Right atrium auricular region (tissue), 2 donors: ENCODE measurements at regions not wholly inside any gene's neighbourhood (a gene's known extent, or its start where the extent isn't known, plus 50 kb on each side); places are given as distances from the start of the nearest gene placed in this dataset.

Experiments
- DNase-seq: peaks from one replicate; pipeline ENCODE4 v3.0.0-alpha.2; 2019; ENCODE audit warnings: low spot score
- H3K27ac ChIP-seq, 2 donors: fragments of 200-600 bp; sonication (generic); 1 replicate in 1 of 2; 2 replicates in 1 of 2; pipeline ENCODE4 v1.5.1; 2016 to 2019
- H3K27me3 ChIP-seq, 2 donors: fragments of 200-600 bp; sonication (generic); one replicate each; pipeline versions ENCODE4 v1.5.1 to v1.6.0; 2017 to 2019
- H3K36me3 ChIP-seq: fragments of 200-600 bp; sonication (generic); one replicate; pipeline ENCODE4 v1.5.1; 2016
- H3K4me1 ChIP-seq, 2 donors: fragments of 200-600 bp; sonication (generic); one replicate each; pipeline versions ENCODE4 v1.5.1 to v1.6.0; 2017 to 2019
- H3K4me3 ChIP-seq, 2 donors: fragments of 200-600 bp; sonication (generic); 1 replicate in 1 of 2; 2 replicates in 1 of 2; pipeline ENCODE4 v1.5.1; 2017 to 2019; ENCODE audit warnings: mild to moderate bottlenecking in 1 of 2, moderate library complexity in 1 of 2
- H3K9me3 ChIP-seq, 2 donors: fragments of 200-600 bp; sonication (generic); one replicate each; pipeline ENCODE4 v1.5.1; 2019
- TF ChIP-seq, protein P1 (sequence below), 2 donors: fragments of 200-600 bp; sonication (generic); IDR thresholded peaks; one replicate each; pipeline ENCODE4 v1.5.1; 2019; ENCODE audit warnings: antibody characterized with exemption in 2 of 2

DNA sequence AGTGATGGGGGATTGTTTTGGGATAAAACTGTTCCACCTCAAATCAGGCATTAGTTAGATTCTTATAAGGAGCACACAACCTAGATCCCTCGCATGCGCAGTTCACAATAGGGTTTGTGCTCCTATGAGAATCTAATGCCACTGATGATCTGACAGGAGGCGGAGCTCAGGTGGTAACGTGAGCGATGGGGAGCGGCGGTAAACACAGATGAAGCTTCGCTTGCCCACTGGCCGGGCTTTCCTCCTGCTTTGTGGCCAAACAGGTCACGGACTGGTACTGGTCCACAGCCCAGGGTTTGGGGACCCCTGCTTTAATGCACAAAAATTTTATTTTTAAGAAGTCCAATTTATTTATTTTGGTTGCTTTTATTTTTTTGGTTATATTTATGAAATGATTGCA, 238.8 kb downstream of the AACS start:
- TF ChIP-seq, protein P1, sequence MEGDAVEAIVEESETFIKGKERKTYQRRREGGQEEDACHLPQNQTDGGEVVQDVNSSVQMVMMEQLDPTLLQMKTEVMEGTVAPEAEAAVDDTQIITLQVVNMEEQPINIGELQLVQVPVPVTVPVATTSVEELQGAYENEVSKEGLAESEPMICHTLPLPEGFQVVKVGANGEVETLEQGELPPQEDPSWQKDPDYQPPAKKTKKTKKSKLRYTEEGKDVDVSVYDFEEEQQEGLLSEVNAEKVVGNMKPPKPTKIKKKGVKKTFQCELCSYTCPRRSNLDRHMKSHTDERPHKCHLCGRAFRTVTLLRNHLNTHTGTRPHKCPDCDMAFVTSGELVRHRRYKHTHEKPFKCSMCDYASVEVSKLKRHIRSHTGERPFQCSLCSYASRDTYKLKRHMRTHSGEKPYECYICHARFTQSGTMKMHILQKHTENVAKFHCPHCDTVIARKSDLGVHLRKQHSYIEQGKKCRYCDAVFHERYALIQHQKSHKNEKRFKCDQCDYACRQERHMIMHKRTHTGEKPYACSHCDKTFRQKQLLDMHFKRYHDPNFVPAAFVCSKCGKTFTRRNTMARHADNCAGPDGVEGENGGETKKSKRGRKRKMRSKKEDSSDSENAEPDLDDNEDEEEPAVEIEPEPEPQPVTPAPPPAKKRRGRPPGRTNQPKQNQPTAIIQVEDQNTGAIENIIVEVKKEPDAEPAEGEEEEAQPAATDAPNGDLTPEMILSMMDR (IDR thresholded peaks at IDR 0.05): no peak
- no peaks in the 10 kb centered on the region for H3K9me3 ChIP-seq
- H3K27ac ChIP-seq: no peak overlapping the region
- no peak overlapping the region for H3K4me3 ChIP-seq
- H3K4me1 ChIP-seq: no peaks in the 10 kb centered on the region
- no peaks in the 10 kb centered on the region for H3K36me3 ChIP-seq
- no peaks in the 10 kb centered on the region for H3K27me3 ChIP-seq
- no peak for DNase-seq

DNA sequence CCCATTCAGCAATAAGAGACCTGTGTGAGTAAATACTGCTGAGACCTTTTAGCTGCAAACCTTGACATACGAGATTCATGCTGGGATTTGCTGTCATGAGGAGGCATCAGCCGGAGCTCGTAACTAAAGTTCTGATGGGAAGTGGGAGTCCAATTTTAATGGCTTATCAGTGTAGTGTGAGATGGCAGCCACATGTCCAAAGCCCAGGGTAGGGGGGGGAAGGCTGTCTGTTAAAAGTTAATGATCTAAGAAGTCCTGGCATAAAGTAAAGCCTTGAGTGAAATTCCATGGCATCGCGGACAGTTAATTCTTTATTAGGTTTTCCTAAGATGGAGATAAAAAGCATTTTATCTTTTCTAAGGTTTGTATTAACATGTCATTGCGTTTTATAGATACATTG, 240.0 kb downstream of the AACS start:
- no peaks in the 10 kb centered on the region for H3K36me3 ChIP-seq
- H3K4me3 ChIP-seq: no peak overlapping the region
- TF ChIP-seq, protein P1 (IDR thresholded peaks at IDR 0.05): no peak
- H3K27me3 ChIP-seq: no peaks in the 10 kb centered on the region
- H3K9me3 ChIP-seq: no peaks in the 10 kb centered on the region
- no peak overlapping the region for H3K27ac ChIP-seq
- DNase-seq: no peak
- H3K4me1 ChIP-seq: no peaks in the 10 kb centered on the region

- TF ChIP-seq, protein P1 (IDR thresholded peaks at IDR 0.05): no peak
- no peaks in the 10 kb centered on the region for H3K36me3 ChIP-seq
- H3K4me1 ChIP-seq: no peaks in the 10 kb centered on the region
- no peak overlapping the region for H3K27ac ChIP-seq
- no peaks in the 10 kb centered on the region for H3K9me3 ChIP-seq
- no peak overlapping the region for H3K4me3 ChIP-seq
- no peak for DNase-seq
- no peaks in the 10 kb centered on the region for H3K27me3 ChIP-seq
Measured at GRCh38 chr12:125310461-125310860, 245.2 kb downstream of the AACS start.

DNA sequence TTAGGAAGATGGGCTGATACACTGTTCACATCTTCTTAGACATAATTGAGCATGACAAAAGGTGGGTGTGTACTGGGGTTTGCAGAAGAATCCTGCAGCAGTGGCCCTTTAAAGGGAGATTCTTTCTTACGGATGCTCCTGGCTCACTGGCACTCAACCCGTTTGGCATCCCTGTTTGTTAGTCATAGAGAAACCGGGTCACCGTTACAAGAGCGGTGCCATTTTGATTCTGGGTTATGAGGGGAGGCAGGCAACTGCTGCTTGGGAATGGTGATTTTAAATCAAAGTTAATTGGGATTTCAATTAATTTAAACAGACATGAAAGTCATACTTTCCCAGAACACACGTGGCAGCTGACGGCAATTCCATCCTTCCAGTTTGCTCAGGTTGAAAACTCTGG, 245.8 kb downstream of the AACS start:
- no peaks in the 10 kb centered on the region for H3K27me3 ChIP-seq
- H3K4me1 ChIP-seq: no peaks in the 10 kb centered on the region
- no peaks in the 10 kb centered on the region for H3K9me3 ChIP-seq
- TF ChIP-seq, protein P1 (IDR thresholded peaks at IDR 0.05): no peak
- H3K36me3 ChIP-seq: no peaks in the 10 kb centered on the region
- H3K27ac ChIP-seq: no peak overlapping the region
- DNase-seq: no peak
- H3K4me3 ChIP-seq: no peak overlapping the region

DNA sequence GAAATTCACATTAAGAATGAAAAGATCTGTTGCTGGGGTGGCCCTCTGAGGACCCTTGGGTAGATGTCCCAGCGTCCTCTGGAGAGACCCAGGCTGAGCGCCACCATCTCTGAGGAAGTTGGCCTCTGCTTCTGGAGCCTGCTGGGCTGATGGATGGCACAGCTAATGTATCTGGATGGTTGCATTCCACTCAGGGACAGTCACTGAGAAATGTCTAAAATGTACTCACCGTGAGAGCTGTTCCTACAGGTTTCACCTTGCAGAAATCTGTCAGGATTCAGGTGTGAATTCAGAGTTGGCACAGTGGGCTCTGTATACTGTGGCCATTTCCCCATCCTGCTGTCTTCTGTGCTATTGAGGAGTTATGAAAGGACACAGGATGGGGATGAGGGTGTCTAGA, 247.2 kb downstream of the AACS start:
- TF ChIP-seq, protein P1 (IDR thresholded peaks at IDR 0.05): no peak
- Histone ChIP-seq H3K4me3 (no peak overlapping the region), H3K9me3 (no peaks in the 10 kb centered on the region), H3K27ac (no peak overlapping the region), H3K4me1 (no peaks in the 10 kb centered on the region), H3K36me3 (no peaks in the 10 kb centered on the region), H3K27me3 (no peaks in the 10 kb centered on the region)
- DNase-seq: no peak

GRCh38 chr12:125314051-125314755, 249.0 kb downstream of the AACS start:
- no peaks in the 10 kb centered on the region for H3K27me3 ChIP-seq
- TF ChIP-seq, protein P1 (IDR thresholded peaks at IDR 0.05): no peak

More at GRCh38 chr12:125314051-125314755, 249.0 kb downstream of the AACS start:
- Histone ChIP-seq H3K9me3 (no peaks in the 10 kb centered on the region), H3K4me1 (no peaks in the 10 kb centered on the region), H3K36me3 (no peaks in the 10 kb centered on the region), H3K27ac (no peak overlapping the region), H3K4me3 (no peak overlapping the region)
- no peak for DNase-seq
